HepG2 (cell line): ENCODE measurements at regions not wholly inside any gene's neighbourhood (a gene's known extent, or its start where the extent isn't known, plus 50 kb on each side); places are given as distances from the start of the nearest gene placed in this dataset.

Experiments
- ATAC-seq: fragments of 200-7000 bp; cut with Tn5 transposase; 3 replicates; pipeline ENCODE4 v1.9.1; 2020; ENCODE audit warnings: mild to moderate bottlenecking, moderate library complexity
- BruUV-seq: library from RNA; stranded (reverse); fragments of 400-500 nt; replicated peaks from 2 replicates; lab custom pipeline; 2021; lab: Mats Ljungman, UMichigan
- CTCF ChIA-PET: fragments of 300-600 bp; formaldehyde crosslinking; extraction: SDS; loops from one replicate; lab custom pipeline; 2021; ENCODE audit warnings: low total read pairs, inconsistent platforms, low intra/inter-chr PET ratio; lab: Yijun Ruan, JAX
- POLR2A ChIA-PET: fragments of 350-600 bp; sonication (Branson Sonifier 250); formaldehyde crosslinking; loops from one replicate; lab custom pipeline; 2020; ENCODE audit warnings: antibody characterized with exemption, inconsistent platforms; lab: Yijun Ruan, JAX
- DNase-seq: peaks from one replicate; pipeline ENCODE4 v3.0.0-alpha.2; 2015; ENCODE audit warnings: low spot score
- FAIRE-seq: peaks from 3 replicates; lab custom pipeline; 2011; peaks lifted over from hg19 to GRCh38; lab: Jason Lieb, UNC
- H2AFZ ChIP-seq: one replicate; pipeline ENCODE4 v1.6.1; 2011; ENCODE audit warnings: low read length, inconsistent platforms
- H3K27ac ChIP-seq: fragments of 300-600 bp; 3 replicates; pipeline ENCODE4 v1.8.0; 2011; ENCODE audit warnings: mixed run types, mild to moderate bottlenecking, mixed read lengths, low read length, inconsistent platforms; ENCODE audit not compliant: insufficient read depth; ENCODE audit errors: extremely low read length
- H3K27me3 ChIP-seq, 2 experiments: fragments of 200-600 bp in 1 of 2; 2 replicates in 1 of 2; 3 replicates in 1 of 2; pipeline versions ENCODE4 v1.6.0 to v1.8.0; 2011; ENCODE audit warnings: low read length in 2 of 2, mild to moderate bottlenecking in 2 of 2, moderate library complexity in 2 of 2, inconsistent platforms in 1 of 2; ENCODE audit not compliant: insufficient read depth in 2 of 2, control insufficient read depth in 1 of 2
- H3K36me3 ChIP-seq, 2 experiments: fragments of 200-600 bp in 1 of 2; replicated peaks in 1 of 2; 2 replicates in 1 of 2; 3 replicates in 1 of 2; pipeline versions ENCODE4 v1.5.1 to v1.8.0; 2011; ENCODE audit warnings: low read length in 2 of 2, inconsistent platforms in 1 of 2; ENCODE audit not compliant: insufficient read depth in 2 of 2, control insufficient read depth in 1 of 2
- H3K4me1 ChIP-seq: 2 replicates; pipeline ENCODE4 v1.5.1; 2012; ENCODE audit warnings: low read length, inconsistent platforms; ENCODE audit not compliant: insufficient read depth
- H3K4me2 ChIP-seq: 2 replicates; pipeline ENCODE4 v1.6.0; 2011; ENCODE audit warnings: low read depth, low read length, inconsistent platforms
- H3K4me3 ChIP-seq, 3 experiments: fragments of 200-600 bp in 1 of 3; sonication (generic), shearing (Covaris generic) in 1 of 3; replicated peaks in 1 of 3; 2 replicates each; pipeline ENCODE4 v1.5.1; 2011 to 2016; ENCODE audit warnings: low read length in 3 of 3, inconsistent platforms in 2 of 3, low read depth in 2 of 3, mild to moderate bottlenecking in 2 of 3, control low read depth in 1 of 3, mixed read lengths in 1 of 3; ENCODE audit not compliant: insufficient read depth in 1 of 3
- H3K79me2 ChIP-seq: one replicate; pipeline ENCODE4 v1.6.1; 2011; ENCODE audit warnings: low read length, inconsistent platforms; ENCODE audit not compliant: insufficient read depth
- H3K9ac ChIP-seq: 2 replicates; pipeline ENCODE4 v1.6.0; 2011; ENCODE audit warnings: mild to moderate bottlenecking, low read depth, low read length, inconsistent platforms; ENCODE audit not compliant: insufficient read depth
- H3K9me3 ChIP-seq: 2 replicates; pipeline ENCODE4 v1.5.1; 2012; ENCODE audit warnings: mild to moderate bottlenecking, low read length
- H4K20me1 ChIP-seq: 2 replicates; pipeline ENCODE4 v1.6.0; 2011; ENCODE audit warnings: inconsistent platforms, mild to moderate bottlenecking, low read length, moderate library complexity; ENCODE audit not compliant: insufficient read depth
- CC2D1A ChIP-seq: sonication (generic); formaldehyde crosslinking; IDR thresholded peaks from 2 replicates; pipeline ENCODE4 v1.8.1; 2023; ENCODE audit warnings: mild to moderate bottlenecking, missing genetic modification reagents
- FOXJ3 ChIP-seq: sonication (generic); formaldehyde crosslinking; IDR thresholded peaks from 2 replicates; pipeline ENCODE4 v1.4.0; 2020; ENCODE audit warnings: missing genetic modification reagents, mild to moderate bottlenecking, borderline replicate concordance
- GABPA ChIP-seq, 2 experiments: IDR thresholded peaks; 2 replicates each; pipeline ENCODE4 v1.6.1; 2011 to 2016; ENCODE audit warnings: low read depth in 2 of 2, low read length in 1 of 2, missing biosample characterization in 1 of 2, missing genetic modification characterization in 1 of 2
- GTF2F1 ChIP-seq: fragments of 150-350 bp; IDR thresholded peaks from 2 replicates; pipeline ENCODE4 v1.6.1; 2014; ENCODE audit warnings: low read length
- PBX2 ChIP-seq: IDR thresholded peaks from 2 replicates; pipeline ENCODE4 v1.6.1; 2016; ENCODE audit warnings: control low read depth
- TCF7L2 ChIP-seq: IDR thresholded peaks from 2 replicates; pipeline ENCODE4 v1.6.1; 2011; ENCODE audit warnings: mild to moderate bottlenecking, low read depth, low read length, moderate library complexity
- ZNF160 ChIP-seq: sonication (generic); formaldehyde crosslinking; IDR thresholded peaks from 2 replicates; pipeline ENCODE4 v1.8.0; 2022; ENCODE audit warnings: mild to moderate bottlenecking, inconsistent platforms, missing genetic modification reagents
- ZNF318 ChIP-seq: sonication (generic); formaldehyde crosslinking; IDR thresholded peaks from 2 replicates; pipeline ENCODE4 v1.4.0; 2020; ENCODE audit warnings: mild to moderate bottlenecking, missing genetic modification reagents
- ZNF891 ChIP-seq: sonication (generic); formaldehyde crosslinking; IDR thresholded peaks from 2 replicates; pipeline ENCODE4 v1.5.0; 2020; ENCODE audit warnings: mild to moderate bottlenecking, missing genetic modification reagents
- WGBS: methylation state at CpG from one replicate; pipeline ENCODE4 v1.1.6; 2017; ENCODE audit warnings: low lambda C conversion rate; 5-methylcytosine and 5-hydroxymethylcytosine counted together
- in situ Hi-C: cut with HindIII; loops from 2 replicates; pipeline ENCODE4 v1.10.0; 2017; ENCODE audit warnings: low pct_unique_long_range_greater_than_20kb; ENCODE audit not compliant: extremely low pct_ligation_motif_present
- intact Hi-C: fragments of 100-400 bp; cut with micrococcal nuclease; formaldehyde crosslinking; loops from one replicate; pipeline ENCODE4 v1.10.0; 2022; ENCODE audit not compliant: unreplicated experiment

- BruUV-seq, result no TSS peak
- POLR2A ChIA-PET, result no interaction called here
- DNase-seq, result no peak
- intact Hi-C loops, result no loop called here
- no peak overlapping the region for H3K4me2 ChIP-seq
- TF ChIP-seq GTF2F1, result no peak
- TF ChIP-seq, all 625 proteins: peak for 0
- CTCF ChIA-PET, result no interaction called here
- no peak for ATAC-seq
- H4K20me1 ChIP-seq, result no peaks in the 10 kb centered on the region
- no peak overlapping the region for H3K27ac ChIP-seq
- no peaks in the 10 kb centered on the region for H3K27me3 ChIP-seq
- in situ Hi-C loops, result no loop called here
- H3K79me2 ChIP-seq, result no peaks in the 10 kb centered on the region
- no peak overlapping the region for H2AFZ ChIP-seq
- no peak for FAIRE-seq
- H3K9ac ChIP-seq, result no peak overlapping the region
- H3K4me3 ChIP-seq, result no peak overlapping the region
- 0 out of 2 replicates have a peak, but pooled peaks cover 4% of the 10 kb centered on the region for H3K9me3 ChIP-seq
- H3K36me3 ChIP-seq, result no peaks in the 10 kb centered on the region
- H3K4me1 ChIP-seq, result no peaks in the 10 kb centered on the region
- WGBS, result 0% methylated on average over 1 of the region's 1 CpG
Observed at GRCh38 chr5:98541641-98542040, 231.8 kb upstream of the RGMB start.

GRCh38 chr5:98543490-98543889, 230.0 kb upstream of the RGMB start:
- FAIRE-seq (no peak), ATAC-seq (no peak), DNase-seq (no peak)
- H3K4me2 ChIP-seq, result no peak overlapping the region
- in situ Hi-C loops (no loop called here), intact Hi-C loops (no loop called here)
- POLR2A ChIA-PET, result no interaction called here
- H3K36me3 ChIP-seq, result no peaks in the 10 kb centered on the region
- 2% methylated on average over 4 of the region's 4 CpGs for WGBS
- H2AFZ ChIP-seq, result no peak overlapping the region
- H3K27me3 ChIP-seq, result no peaks in the 10 kb centered on the region
- 0 out of 2 replicates have a peak, but pooled peaks cover 4% of the 10 kb centered on the region for H3K9me3 ChIP-seq
- no peaks in the 10 kb centered on the region for H3K4me1 ChIP-seq
- H3K27ac ChIP-seq, result no peak overlapping the region
- BruUV-seq, result no TSS peak
- CTCF ChIA-PET, result no interaction called here
- no peaks in the 10 kb centered on the region for H4K20me1 ChIP-seq
- H3K79me2 ChIP-seq, result no peaks in the 10 kb centered on the region
- no peak overlapping the region for H3K4me3 ChIP-seq
- H3K9ac ChIP-seq, result no peak overlapping the region
- TF ChIP-seq ZNF318 (no peak), PBX2 (CRISPR knock-in tag) (no peak), ZNF160 (CRISPR knock-in tag) (no peak), TCF7L2 (no peak), FOXJ3 (no peak), ZNF891 (CRISPR knock-in tag) (no peak), CC2D1A (CRISPR knock-in tag) (no peak), GABPA (IDR thresholded peaks at IDR 0.05; ENCODE audit: low read depth, low read length) (no peak), GABPA (CRISPR knock-in tag; IDR thresholded peaks at IDR 0.05; ENCODE audit: low read depth) (no peak)
